DMS 273 (cell line): ENCODE measurements at regions not wholly inside any gene's neighbourhood (a gene's known extent, or its start where the extent isn't known, plus 50 kb on each side); places are given as distances from the start of the nearest gene placed in this dataset.
"Not testable (repeated sequence)": the region's sequence is repeated elsewhere in the genome, so short reads cannot be mapped to it uniquely, and the experiment has no call there.

Experiments used
- DNase-seq: peaks from one replicate; lab custom pipeline; 2025; ENCODE audit not compliant: unreplicated experiment; lab: John Stamatoyannopoulos, UW

DNA sequence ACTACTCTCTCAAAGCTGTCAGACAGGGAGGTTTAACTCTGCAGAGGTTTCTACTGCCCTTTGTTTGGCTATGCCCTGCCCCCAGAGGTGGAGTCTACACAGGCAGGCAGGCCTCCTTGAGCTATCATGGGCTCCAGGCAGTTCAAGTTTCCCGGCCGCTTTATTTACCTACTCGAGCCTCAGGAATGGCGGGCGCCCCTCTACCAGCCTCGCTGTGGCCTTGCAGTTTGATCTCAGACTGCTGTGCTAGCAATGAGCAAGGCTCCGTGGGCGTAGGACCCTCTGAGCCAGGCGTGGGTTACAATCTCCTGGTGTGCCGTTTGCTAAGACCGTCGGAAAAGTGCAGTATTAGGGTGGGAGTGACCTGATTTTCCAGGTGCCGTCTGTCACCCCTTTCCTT lies 124.3 kb downstream of the PTCHD1 start:
- DNase-seq: not testable (repeated sequence)

- no peak for DNase-seq
These were observed 130.6 kb downstream of the PTCHD1 start for GRCh38 chrX:23465105-23465791.

DNA sequence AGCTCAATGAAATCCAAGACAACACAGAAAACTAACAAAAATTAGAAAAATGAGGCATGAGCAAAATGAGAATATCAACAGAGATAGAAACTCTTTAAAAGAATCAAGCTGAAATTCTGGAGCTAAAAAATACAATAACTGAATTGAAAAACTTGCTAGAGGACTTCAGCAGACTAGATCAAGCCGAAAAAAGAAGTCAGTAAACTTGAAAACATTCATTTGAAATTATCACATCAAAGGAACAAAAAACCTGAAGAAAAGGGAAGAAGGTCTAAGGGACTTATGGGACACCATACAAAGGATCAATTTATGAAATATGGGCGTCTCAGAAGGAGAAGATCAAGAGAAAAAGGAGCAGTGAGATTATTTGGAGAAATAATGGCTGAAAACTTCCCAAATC lies 131.3 kb downstream of the PTCHD1 start:
- peak; percentile 9 for DNase-seq

DNA sequence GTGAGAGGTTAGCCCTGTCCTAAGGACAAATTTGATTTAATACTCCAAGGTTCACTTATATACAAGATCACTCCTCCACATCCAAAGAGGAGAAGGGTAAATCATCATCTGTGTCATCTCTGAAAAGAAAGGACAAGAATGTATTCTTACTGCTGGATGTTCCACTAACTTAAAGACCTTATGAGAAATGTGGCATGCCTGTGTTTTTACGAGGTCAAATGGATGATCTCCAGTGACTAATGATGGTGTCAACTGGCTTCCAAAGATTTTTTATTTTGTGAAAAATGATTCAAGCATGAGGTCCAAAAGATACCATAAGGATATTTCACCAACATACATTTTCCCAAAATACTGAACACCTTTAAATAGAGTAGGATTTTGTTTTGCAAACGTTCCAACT lies 143.4 kb downstream of the PTCHD1 start:
- no peak for DNase-seq

DNA sequence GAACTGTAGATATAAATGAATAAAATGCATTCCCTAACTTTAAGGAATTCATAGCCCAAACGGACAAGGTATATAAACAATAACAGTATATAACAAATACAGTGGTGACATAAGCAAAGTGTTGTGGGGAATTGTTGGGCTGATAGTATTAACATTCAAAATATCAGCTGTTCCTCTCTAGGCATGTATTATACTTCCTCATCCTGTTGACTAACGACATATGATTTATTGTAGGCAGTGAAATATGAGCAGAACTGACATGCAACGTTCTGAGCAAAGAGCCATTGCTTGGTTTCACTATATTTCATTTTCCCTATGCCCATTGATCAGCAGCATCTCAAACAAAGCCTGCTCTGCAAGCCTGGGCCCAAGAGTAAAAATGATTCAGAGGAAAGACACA lies 143.9 kb downstream of the PTCHD1 start:
- DNase-seq: no peak

DNA sequence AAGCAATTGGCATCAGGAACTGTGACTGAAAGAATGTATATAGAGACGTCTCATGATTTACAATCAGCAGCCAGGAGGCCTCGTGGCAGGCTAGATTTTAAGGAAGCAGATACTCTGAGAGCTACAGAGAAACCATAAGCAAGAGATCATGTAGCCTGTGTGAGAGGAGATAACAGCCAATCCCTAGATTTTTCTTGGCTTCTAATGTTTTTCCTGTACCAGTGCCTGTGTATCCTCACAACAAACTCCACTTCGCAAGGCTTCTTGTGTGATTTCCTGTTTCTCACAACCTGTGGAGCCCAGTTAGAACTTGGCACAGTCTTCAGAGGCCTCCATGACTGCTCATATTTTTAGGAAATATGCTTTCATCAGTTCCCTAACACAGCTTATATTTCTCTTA lies 147.9 kb downstream of the PTCHD1 start:
- DNase-seq: no peak

- peak; percentile 5 for DNase-seq
These were observed 148.7 kb downstream of the PTCHD1 start for GRCh38 chrX:23483396-23483795.

DNA sequence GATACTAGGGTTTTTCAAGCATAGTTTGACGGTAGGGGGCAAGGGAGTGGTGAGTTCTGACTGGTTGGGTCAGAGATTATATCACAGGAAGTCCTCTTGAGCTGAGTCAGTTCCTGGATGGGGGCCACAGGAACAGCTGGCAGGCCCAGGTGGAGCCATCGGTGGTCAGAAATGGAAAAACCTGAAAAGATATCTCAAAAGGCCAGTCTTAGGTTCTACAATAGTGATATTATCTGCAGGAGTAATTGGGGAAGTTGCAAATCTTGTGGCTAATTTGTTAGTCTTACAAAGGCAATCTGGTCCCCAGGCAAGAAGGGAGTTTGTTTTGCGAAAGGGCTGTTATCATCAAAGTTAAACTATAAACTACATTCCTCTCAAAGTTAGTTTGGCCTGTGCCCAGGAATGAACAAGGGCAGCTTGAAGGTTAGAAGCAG lies 159.3 kb downstream of the PTCHD1 start:
- peak; percentile 68 for DNase-seq

- no peak for DNase-seq
These were observed 160.1 kb downstream of the PTCHD1 start for GRCh38 chrX:23494741-23495140.

DNA sequence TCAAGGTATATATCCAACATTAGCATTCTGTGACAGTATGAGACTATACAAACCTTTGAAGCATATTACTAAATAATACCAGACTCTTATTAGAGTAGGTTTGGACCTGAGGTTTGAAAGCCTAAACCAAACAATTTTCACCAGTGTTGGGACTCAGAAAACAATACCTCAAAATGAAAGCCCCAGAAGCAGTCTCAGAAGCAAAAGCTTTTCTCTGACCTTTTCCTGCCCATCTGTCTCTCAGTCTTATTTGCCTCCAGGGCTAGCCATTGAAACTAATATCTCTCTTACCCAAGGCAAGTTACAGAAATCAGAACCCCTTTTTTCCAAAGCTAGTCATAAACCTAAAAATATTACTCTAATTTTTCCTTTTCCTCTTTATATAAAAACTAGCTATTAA lies 163.3 kb downstream of the PTCHD1 start:
- DNase-seq: peak; percentile 14

DNA sequence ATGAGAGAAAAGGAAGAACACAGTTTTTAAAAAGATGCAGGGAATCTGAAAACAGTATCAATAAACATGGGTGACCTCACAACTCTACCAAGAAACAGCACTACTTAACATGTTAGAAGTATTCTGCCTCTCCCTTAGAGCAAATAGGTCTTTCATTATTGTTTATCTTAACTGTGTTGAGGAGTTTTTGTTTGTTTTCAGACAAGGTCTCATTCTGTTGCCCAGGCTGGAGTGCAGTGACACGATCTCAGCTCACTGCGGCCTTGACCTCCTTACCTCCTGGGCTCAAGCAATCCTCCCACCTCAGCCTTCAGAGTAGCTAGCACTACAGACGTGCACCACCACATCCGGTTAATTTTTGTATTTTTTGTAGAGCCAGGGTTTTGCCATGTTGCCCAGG lies 165.3 kb upstream of the PRDX4 start:
- DNase-seq: no peak

DNA sequence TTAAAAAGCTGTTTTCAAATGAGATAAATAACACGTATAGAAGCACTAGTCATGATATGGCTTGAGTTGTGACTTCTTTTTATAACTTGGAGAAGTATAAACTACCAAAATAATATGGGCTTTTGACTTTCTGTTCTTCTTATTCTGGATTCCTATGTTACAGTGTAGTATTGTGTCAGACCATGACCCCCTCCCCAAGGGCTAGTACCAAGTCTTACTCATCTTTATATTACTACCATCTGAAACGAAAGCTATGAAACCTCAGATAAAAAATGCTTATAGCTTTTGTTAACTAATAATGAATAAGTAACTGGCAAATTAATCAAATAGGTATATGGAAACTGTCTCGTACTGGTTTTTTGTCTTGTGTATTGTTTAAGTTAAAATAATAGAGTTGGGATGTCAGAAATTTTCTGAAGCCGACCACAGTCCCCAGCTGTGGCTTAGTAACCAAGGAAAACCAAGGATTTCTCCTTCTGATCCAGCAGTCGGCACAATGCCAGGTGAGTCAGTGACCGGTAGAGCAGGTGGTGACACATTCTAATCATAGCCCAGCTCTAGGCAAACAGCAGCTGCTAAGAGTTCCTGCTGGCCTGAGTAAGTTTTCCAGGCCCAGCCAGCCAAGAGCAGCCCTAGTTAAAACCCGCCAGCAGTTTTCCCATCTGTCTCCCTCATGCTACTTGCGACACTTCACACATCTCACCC lies 163.3 kb upstream of the PRDX4 start:
- DNase-seq: peak; percentile 95

- DNase-seq: no peak
These were observed 162.8 kb upstream of the PRDX4 start for GRCh38 chrX:23504540-23504884.

DNA sequence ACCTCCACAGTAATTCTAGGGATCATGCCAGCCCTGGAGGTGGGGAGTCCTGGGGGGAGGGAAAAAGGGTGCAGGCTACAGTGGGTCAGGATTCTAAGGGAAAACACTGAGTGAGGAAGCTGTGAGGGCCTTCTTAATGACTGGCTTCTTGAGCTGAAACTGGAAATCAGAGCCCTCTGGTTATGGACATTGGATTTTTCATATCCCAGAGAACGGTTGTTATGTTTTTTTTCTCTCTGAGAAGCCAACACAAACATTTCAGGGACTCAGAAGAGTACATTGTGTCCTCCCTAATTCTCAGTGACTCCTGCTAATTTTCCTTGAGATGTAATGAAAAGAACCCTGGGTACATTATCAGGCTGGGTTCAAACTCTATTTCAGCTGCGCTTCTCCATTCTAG lies 162.4 kb upstream of the PRDX4 start:
- DNase-seq: no peak

DNA sequence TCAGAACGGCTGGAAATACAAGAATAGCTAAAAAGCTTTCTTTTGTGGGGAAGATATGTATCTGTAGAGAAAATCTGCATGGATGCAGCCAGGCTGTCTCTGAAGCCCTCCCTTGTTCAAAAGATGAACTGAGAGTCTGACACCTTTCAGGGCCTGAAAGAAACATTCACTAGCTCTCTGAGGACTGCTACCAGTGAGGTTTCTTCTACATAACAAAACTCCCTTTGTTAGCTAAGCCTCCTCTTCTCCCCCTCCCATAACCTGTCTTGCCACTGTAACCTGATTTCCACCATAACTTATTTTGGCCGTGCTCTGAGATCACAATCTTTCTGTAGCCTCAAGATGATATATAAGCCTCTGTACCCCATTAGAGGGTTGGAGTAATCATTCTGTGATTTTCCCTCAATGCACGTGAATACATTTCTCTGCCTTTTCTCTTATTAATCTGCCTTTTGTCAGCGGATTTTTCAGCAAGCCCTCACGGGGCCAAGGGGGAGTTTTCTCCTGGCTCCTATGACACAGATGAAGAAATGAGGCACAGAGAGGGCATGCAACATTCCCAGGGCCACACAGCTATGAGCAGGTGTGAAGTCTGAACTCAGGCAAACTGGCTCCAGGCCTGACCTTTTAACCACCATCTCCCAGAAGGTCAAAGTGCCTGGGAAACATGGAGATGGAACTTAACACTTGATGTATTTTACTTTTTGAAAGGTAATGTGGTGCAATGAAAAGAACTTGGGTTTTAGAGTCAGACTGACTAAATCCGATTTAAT lies 161.6 kb upstream of the PRDX4 start:
- no peak for DNase-seq

DNA sequence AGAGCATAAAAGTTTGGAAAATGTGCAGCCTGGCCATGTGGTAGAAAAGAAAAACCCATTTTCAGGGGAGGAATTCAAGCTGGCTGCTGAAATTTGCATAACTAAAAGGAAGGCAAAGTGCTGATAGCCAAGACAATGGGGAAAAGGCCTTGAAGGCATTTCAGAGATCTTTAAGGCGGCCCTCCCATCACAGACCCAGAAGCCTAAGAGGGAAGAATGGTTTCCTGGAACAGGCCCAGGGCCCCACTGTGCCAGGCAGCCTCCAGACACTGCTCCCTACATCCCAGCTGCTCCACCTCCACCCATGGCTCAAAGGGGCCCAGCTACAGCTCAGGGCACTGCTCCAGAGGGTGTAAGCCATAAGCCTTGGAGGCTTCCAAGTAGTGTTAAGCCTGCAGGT lies 158.0 kb upstream of the PRDX4 start:
- DNase-seq: peak; percentile 6

GRCh38 chrX:23511793-23512192 lies 155.5 kb upstream of the PRDX4 start:
- DNase-seq: peak; percentile 46

DNA sequence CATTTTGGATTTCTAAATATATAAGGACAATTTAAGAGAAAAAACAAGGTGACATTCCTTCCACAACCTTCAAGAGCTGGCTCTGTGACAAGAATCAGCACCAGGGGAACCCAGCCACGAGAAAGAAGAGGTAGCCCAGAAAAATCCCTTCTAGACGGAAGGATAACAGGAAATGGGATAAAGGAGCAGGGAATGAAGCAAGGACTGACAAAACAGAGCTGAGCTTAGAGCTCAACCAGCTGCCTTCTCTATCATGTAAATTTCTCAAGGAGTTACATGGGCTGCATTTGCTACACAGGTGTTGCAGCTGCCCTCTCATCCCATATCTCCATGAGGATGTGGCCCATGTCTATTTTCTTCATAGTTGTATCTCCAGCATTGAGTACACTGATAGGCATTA lies 154.2 kb upstream of the PRDX4 start:
- no peak for DNase-seq

- peak; percentile 21 for DNase-seq
These were observed 153.2 kb upstream of the PRDX4 start for GRCh38 chrX:23514082-23514481.

- no peak for DNase-seq
These were observed 152.3 kb upstream of the PRDX4 start for GRCh38 chrX:23515028-23515427.

GRCh38 chrX:23523026-23523657 lies 144.2 kb upstream of the PRDX4 start:
- not testable (repeated sequence) for DNase-seq

DNA sequence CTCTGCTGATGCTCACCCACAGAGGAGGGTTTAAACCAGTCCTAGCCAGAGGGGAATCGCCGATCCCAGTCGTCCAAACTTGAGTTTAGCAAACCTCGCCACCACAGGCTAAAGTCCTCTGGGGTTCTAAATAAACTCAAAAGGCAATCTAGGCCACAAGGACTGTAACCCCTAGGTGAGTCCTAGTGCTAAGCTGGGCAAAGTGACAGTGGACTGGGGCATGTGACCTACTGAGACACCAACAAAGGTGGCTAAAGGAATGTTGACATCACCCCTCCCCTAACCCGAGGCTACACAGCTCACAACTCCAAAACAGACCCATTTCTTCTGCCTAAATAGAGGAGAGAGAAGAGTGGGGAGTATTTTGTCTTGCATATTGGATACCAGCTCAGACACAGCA lies 142.8 kb upstream of the PRDX4 start:
- DNase-seq: no peak
